ENCODE measurements at regions not wholly inside any gene's neighbourhood (a gene's known extent, or its start where the extent isn't known, plus 50 kb on each side); places are given as distances from the start of the nearest gene placed in this dataset.

GRCh38 chr12:18794000-18794399, 56.1 kb downstream of the CAPZA3 start:
- peaks cover 10% of the 10 kb centered on the region for H3K9me3 Mint-ChIP-seq
- no peak for TF ChIP-seq CTCF (IDR thresholded peaks at IDR 0.05)
- no peak for DNase-seq
- H3K27me3 Mint-ChIP-seq (ENCODE audit: low read depth, poor library complexity): peaks cover 9% of the 10 kb centered on the region
- no peak overlapping the region for H3K4me3 Mint-ChIP-seq
- no peak overlapping the region for H3K27ac Mint-ChIP-seq
- no peaks in the 10 kb centered on the region for H3K4me1 Mint-ChIP-seq
- H3K36me3 Mint-ChIP-seq (ENCODE audit: low read depth): no peaks in the 10 kb centered on the region

- H3K9me3 Mint-ChIP-seq: no peaks in the 10 kb centered on the region
- no peak for TF ChIP-seq CTCF (IDR thresholded peaks at IDR 0.05)
- H3K27ac Mint-ChIP-seq: no peak overlapping the region
Measured at GRCh38 chr12:18797604-18798003, 59.7 kb downstream of the CAPZA3 start.

GRCh38 chr12:18798535-18799361, 60.8 kb downstream of the CAPZA3 start:
- Mint-ChIP-seq H3K27ac (no peak overlapping the region), H3K9me3 (no peaks in the 10 kb centered on the region), H3K4me1 (no peaks in the 10 kb centered on the region), H3K36me3 (ENCODE audit: low read depth) (no peaks in the 10 kb centered on the region), H3K27me3 (ENCODE audit: low read depth, poor library complexity) (peaks cover 11% of the 10 kb centered on the region), H3K4me3 (no peak overlapping the region)
- TF ChIP-seq CTCF (IDR thresholded peaks at IDR 0.05): no peak
- no peak for DNase-seq

More at GRCh38 chr12:18797604-18798003, 59.7 kb downstream of the CAPZA3 start:
- H3K4me1 Mint-ChIP-seq: no peaks in the 10 kb centered on the region
- no peak overlapping the region for H3K4me3 Mint-ChIP-seq
- H3K36me3 Mint-ChIP-seq (ENCODE audit: low read depth): no peaks in the 10 kb centered on the region
- no peak for DNase-seq
- H3K27me3 Mint-ChIP-seq (ENCODE audit: low read depth, poor library complexity): peaks cover 11% of the 10 kb centered on the region

GRCh38 chr12:18799561-18799960, 61.6 kb downstream of the CAPZA3 start:
- Mint-ChIP-seq H3K4me3 (no peak overlapping the region), H3K36me3 (ENCODE audit: low read depth) (no peaks in the 10 kb centered on the region), H3K4me1 (no peaks in the 10 kb centered on the region), H3K9me3 (no peaks in the 10 kb centered on the region), H3K27ac (no peak overlapping the region), H3K27me3 (ENCODE audit: low read depth, poor library complexity) (peaks cover 11% of the 10 kb centered on the region)
- DNase-seq: no peak
- TF ChIP-seq CTCF (IDR thresholded peaks at IDR 0.05): no peak

GRCh38 chr12:18805516-18806248, 67.8 kb downstream of the CAPZA3 start:
- TF ChIP-seq CTCF (IDR thresholded peaks at IDR 0.05): peak; percentile 44
- H3K27ac Mint-ChIP-seq: no peak overlapping the region
- H3K9me3 Mint-ChIP-seq: no peaks in the 10 kb centered on the region
- H3K36me3 Mint-ChIP-seq (ENCODE audit: low read depth): no peaks in the 10 kb centered on the region
- H3K4me3 Mint-ChIP-seq: no peak overlapping the region
- peak; percentile 15 for DNase-seq
- H3K4me1 Mint-ChIP-seq: no peaks in the 10 kb centered on the region
- peaks cover 4% of the 10 kb centered on the region for H3K27me3 Mint-ChIP-seq (ENCODE audit: low read depth, poor library complexity)
